Esophagus squamous epithelium (tissue), 4 donors: ENCODE measurements at regions not wholly inside any gene's neighbourhood (a gene's known extent, or its start where the extent isn't known, plus 50 kb on each side); places are given as distances from the start of the nearest gene placed in this dataset.

Experiments used
- POLR2A ChIP-seq, 4 donors: fragments of 450-650 bp; IDR thresholded peaks; one replicate each; pipeline ENCODE4 v1.6.1; 2017; ENCODE audit warnings: antibody characterized with exemption in 4 of 4, mild to moderate bottlenecking in 4 of 4, moderate library complexity in 3 of 4
- TF ChIP-seq, protein P1 (sequence below), 6 experiments: fragments of 450-650 bp in 4 of 6; fragments of 200-600 bp in 2 of 6; sonication (generic) in 2 of 6; IDR thresholded peaks; one replicate each; pipeline ENCODE4 v1.5.1; 2016 to 2019; ENCODE audit warnings: antibody characterized with exemption in 6 of 6, mild to moderate bottlenecking in 4 of 6, moderate library complexity in 4 of 6

DNA sequence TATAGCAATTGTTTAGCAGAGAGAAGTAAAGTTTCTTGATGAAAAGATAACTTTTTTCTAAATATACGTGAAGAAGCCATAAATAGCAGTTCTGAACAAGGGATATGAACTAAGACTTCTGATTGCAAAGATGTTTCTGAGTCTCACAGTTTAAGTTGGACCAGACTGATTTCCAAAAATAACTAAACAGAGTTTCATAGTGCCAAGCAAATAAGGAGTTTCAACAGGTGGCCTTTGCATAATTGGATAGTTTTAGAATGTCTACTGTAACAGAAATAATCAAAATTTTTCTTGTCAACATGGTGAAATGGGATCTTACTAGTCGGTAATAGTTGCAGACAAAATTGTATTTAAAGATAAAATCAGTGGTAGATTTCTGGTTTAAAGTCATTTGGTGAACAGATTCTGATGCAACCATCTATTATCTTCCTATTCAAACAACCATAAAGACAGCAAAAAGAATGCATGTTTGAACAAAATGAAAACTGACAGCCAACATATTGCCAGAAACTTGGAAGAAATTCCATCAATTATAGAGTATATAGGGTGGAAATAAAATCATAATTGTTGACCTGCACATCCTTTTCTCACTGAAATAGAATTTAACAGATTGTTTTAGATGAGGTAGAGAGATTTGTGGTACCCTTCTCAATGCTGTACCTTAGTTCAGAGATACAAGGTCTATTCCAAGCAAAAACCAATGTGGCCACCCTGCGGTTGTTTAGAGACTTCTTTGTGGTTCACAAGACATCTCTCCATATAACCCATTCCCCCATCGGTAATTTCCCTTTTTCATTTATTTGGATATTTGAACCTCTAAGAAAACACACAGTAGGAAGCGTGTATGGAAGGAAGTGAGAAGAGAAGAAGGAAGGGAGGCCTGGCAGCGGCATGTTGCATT, 275.3 kb downstream of the COG6 start:
- TF ChIP-seq POLR2A (IDR thresholded peaks at IDR 0.05) = no peak
- TF ChIP-seq, protein P1, sequence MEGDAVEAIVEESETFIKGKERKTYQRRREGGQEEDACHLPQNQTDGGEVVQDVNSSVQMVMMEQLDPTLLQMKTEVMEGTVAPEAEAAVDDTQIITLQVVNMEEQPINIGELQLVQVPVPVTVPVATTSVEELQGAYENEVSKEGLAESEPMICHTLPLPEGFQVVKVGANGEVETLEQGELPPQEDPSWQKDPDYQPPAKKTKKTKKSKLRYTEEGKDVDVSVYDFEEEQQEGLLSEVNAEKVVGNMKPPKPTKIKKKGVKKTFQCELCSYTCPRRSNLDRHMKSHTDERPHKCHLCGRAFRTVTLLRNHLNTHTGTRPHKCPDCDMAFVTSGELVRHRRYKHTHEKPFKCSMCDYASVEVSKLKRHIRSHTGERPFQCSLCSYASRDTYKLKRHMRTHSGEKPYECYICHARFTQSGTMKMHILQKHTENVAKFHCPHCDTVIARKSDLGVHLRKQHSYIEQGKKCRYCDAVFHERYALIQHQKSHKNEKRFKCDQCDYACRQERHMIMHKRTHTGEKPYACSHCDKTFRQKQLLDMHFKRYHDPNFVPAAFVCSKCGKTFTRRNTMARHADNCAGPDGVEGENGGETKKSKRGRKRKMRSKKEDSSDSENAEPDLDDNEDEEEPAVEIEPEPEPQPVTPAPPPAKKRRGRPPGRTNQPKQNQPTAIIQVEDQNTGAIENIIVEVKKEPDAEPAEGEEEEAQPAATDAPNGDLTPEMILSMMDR (IDR thresholded peaks at IDR 0.05) = no peak
